MM.1S (cell line): ENCODE measurements at regions not wholly inside any gene's neighbourhood (a gene's known extent, or its start where the extent isn't known, plus 50 kb on each side); places are given as distances from the start of the nearest gene placed in this dataset.

ENCODE experiments used
- DNase-seq: peaks from one replicate; pipeline ENCODE4 v3.0.0-alpha.2; 2015
- H2AFZ ChIP-seq: fragments of 300-600 bp; sonication (generic); 2 replicates; pipeline ENCODE4 v1.6.0; 2016; ENCODE audit warnings: antibody characterized with exemption, low read length
- H3F3A ChIP-seq: fragments of 300-600 bp; sonication (generic); 2 replicates; pipeline ENCODE4 v1.6.1; 2016; ENCODE audit warnings: mild to moderate bottlenecking, antibody characterized with exemption, low read length, moderate library complexity, mixed read lengths; ENCODE audit not compliant: insufficient read depth
- H3K27ac ChIP-seq: fragments of 300-600 bp; sonication (generic); 2 replicates; pipeline ENCODE4 v1.5.1; 2016; ENCODE audit warnings: mild to moderate bottlenecking, low read length
- H3K27me3 ChIP-seq: fragments of 300-600 bp; sonication (generic); replicated peaks from 2 replicates; pipeline ENCODE4 v1.6.0; 2016; ENCODE audit warnings: low read length; ENCODE audit not compliant: insufficient read depth
- H3K36me3 ChIP-seq: fragments of 300-600 bp; sonication (generic); replicated peaks from 2 replicates; pipeline ENCODE4 v1.6.1; 2016; ENCODE audit warnings: mild to moderate bottlenecking, low read length, mixed read lengths; ENCODE audit not compliant: insufficient read depth
- H3K4me1 ChIP-seq: fragments of 300-600 bp; sonication (generic); 2 replicates; pipeline ENCODE4 v1.6.1; 2016; ENCODE audit warnings: low read length, mixed read lengths
- H3K4me2 ChIP-seq: fragments of 300-600 bp; sonication (generic); 2 replicates; pipeline ENCODE4 v1.6.0; 2016; ENCODE audit warnings: low read depth, low read length
- H3K4me3 ChIP-seq: fragments of 300-600 bp; sonication (generic); 2 replicates; pipeline ENCODE4 v1.5.1; 2016; ENCODE audit warnings: low read length, mixed read lengths
- H3K79me2 ChIP-seq: fragments of 300-600 bp; sonication (generic); 2 replicates; pipeline ENCODE4 v1.6.1; 2016; ENCODE audit warnings: mixed run types, low read length, mixed read lengths
- H3K9ac ChIP-seq: fragments of 300-600 bp; sonication (generic); 2 replicates; pipeline ENCODE4 v1.6.1; 2016; ENCODE audit warnings: low read length, mixed read lengths
- H3K9me2 ChIP-seq: fragments of 300-600 bp; sonication (generic); replicated peaks from 2 replicates; pipeline ENCODE4 v1.6.1; 2016; ENCODE audit warnings: mild to moderate bottlenecking, low read length, mixed read lengths; ENCODE audit not compliant: insufficient read depth
- H3K9me3 ChIP-seq: fragments of 300-600 bp; sonication (generic); replicated peaks from 2 replicates; pipeline ENCODE4 v1.6.1; 2016; ENCODE audit warnings: mild to moderate bottlenecking, low read length, mixed read lengths; ENCODE audit not compliant: insufficient read depth
- H4K20me1 ChIP-seq: fragments of 300-600 bp; sonication (generic); 2 replicates; pipeline ENCODE4 v1.6.1; 2016; ENCODE audit warnings: mild to moderate bottlenecking, low read length, moderate library complexity, mixed read lengths; ENCODE audit not compliant: insufficient read depth
- CTCF ChIP-seq: fragments of 300-600 bp; sonication (generic); IDR thresholded peaks from 2 replicates; pipeline ENCODE4 v1.5.1; 2016; ENCODE audit warnings: antibody characterized with exemption, low read length, mixed read lengths
- EZH2 ChIP-seq: fragments of 300-600 bp; sonication (generic); optimal IDR thresholded peaks from 2 replicates; pipeline ENCODE3; 2017; ENCODE audit warnings: low read depth, mild to moderate bottlenecking, antibody characterized with exemption, low read length, mixed read lengths
- EZH2phosphoT487 ChIP-seq: fragments of 300-600 bp; sonication (generic); IDR thresholded peaks from 2 replicates; pipeline ENCODE4 v1.6.1; 2018; ENCODE audit warnings: antibody characterized with exemption, low read length

- Histone ChIP-seq H4K20me1 (no peaks in the 10 kb centered on the region), H3K27me3 (no peaks in the 10 kb centered on the region), H3K4me3 (no peak overlapping the region), H3K36me3 (no peaks in the 10 kb centered on the region), H2AFZ (no peak overlapping the region), H3F3A (no peaks in the 10 kb centered on the region), H3K9me2 (no peaks in the 10 kb centered on the region), H3K4me2 (no peak overlapping the region), H3K9ac (no peak overlapping the region), H3K27ac (no peak overlapping the region), H3K79me2 (no peaks in the 10 kb centered on the region), H3K4me1 (no peaks in the 10 kb centered on the region), H3K9me3 (no peaks in the 10 kb centered on the region)
- TF ChIP-seq EZH2 (no peak), EZH2phosphoT487 (no peak), CTCF (no peak)
- no peak for DNase-seq
Measured at GRCh38 chr1:199855580-199855979, 171.9 kb upstream of the NR5A2 start.

GRCh38 chr1:199856216-199856780 lies 171.2 kb upstream of the NR5A2 start:
- Histone ChIP-seq H3K27me3 (no peaks in the 10 kb centered on the region), H3K9me2 (no peaks in the 10 kb centered on the region), H3K79me2 (no peaks in the 10 kb centered on the region), H3K9ac (no peak overlapping the region), H3K4me1 (no peaks in the 10 kb centered on the region), H3K9me3 (no peaks in the 10 kb centered on the region), H4K20me1 (no peaks in the 10 kb centered on the region), H3K4me2 (no peak overlapping the region), H3K4me3 (no peak overlapping the region), H3K27ac (no peak overlapping the region), H3F3A (no peaks in the 10 kb centered on the region), H3K36me3 (no peaks in the 10 kb centered on the region), H2AFZ (no peak overlapping the region)
- no peak for DNase-seq
- TF ChIP-seq CTCF (no peak), EZH2 (no peak), EZH2phosphoT487 (no peak)

- Histone ChIP-seq H2AFZ (no peak overlapping the region), H4K20me1 (no peaks in the 10 kb centered on the region), H3K4me1 (no peaks in the 10 kb centered on the region), H3K79me2 (no peaks in the 10 kb centered on the region), H3K9me3 (no peaks in the 10 kb centered on the region), H3K36me3 (no peaks in the 10 kb centered on the region), H3F3A (no peaks in the 10 kb centered on the region), H3K9ac (no peak overlapping the region), H3K9me2 (no peaks in the 10 kb centered on the region), H3K27ac (no peak overlapping the region), H3K4me3 (no peak overlapping the region), H3K27me3 (no peaks in the 10 kb centered on the region), H3K4me2 (no peak overlapping the region)
- TF ChIP-seq EZH2, result no peak
- no peak for TF ChIP-seq EZH2phosphoT487
- TF ChIP-seq CTCF, result no peak
- DNase-seq, result no peak
Measured at GRCh38 chr1:199857108-199857507, 170.4 kb upstream of the NR5A2 start.
